PFSK-1 (cell line): ENCODE measurements at regions not wholly inside any gene's neighbourhood (a gene's known extent, or its start where the extent isn't known, plus 50 kb on each side); places are given as distances from the start of the nearest gene placed in this dataset.

ENCODE experiments used
- POLR2AphosphoS5 ChIP-seq: IDR thresholded peaks from 2 replicates; pipeline ENCODE4 v1.6.1; 2012; ENCODE audit warnings: low read depth, mild to moderate bottlenecking, control low read depth, low read length, moderate library complexity
- REST ChIP-seq, 2 experiments: IDR thresholded peaks; 2 replicates each; pipeline versions ENCODE4 v1.6.1 to v1.8.0; 2011 to 2012; ENCODE audit warnings: low read depth in 2 of 2, low read length in 2 of 2, control low read depth in 1 of 2, inconsistent platforms in 1 of 2, mild to moderate bottlenecking in 1 of 2, moderate library complexity in 1 of 2; ENCODE audit not compliant: insufficient read depth in 1 of 2
- SIN3A ChIP-seq: IDR thresholded peaks from 2 replicates; pipeline ENCODE4 v1.6.1; 2012; ENCODE audit warnings: mild to moderate bottlenecking, low read length, moderate library complexity, borderline replicate concordance; ENCODE audit not compliant: insufficient read depth

GRCh38 chr10:30792025-30792424, 162.5 kb upstream of the LYZL2 start:
- TF ChIP-seq SIN3A (no peak), REST (IDR thresholded peaks at IDR 0.05; ENCODE audit: insufficient read depth in 1 of 2, low read depth in 2 of 2, low read length in 2 of 2) (no peak), POLR2AphosphoS5 (no peak)
